ENCODE measurements at regions not wholly inside any gene's neighbourhood (a gene's known extent, or its start where the extent isn't known, plus 50 kb on each side); places are given as distances from the start of the nearest gene placed in this dataset.

GRCh38 chr15:53166684-53167201 is 376.6 kb upstream of the ONECUT1 start:
- Histone ChIP-seq H3K27me3 (ENCODE audit: control insufficient read depth in 5 of 5, insufficient read depth in 4 of 5, low read length in 5 of 5) (no peaks in the 10 kb centered on the region), H3K9ac (ENCODE audit: low read length in 5 of 5) (no peak overlapping the region), H3K36me3 (ENCODE audit: control insufficient read depth in 5 of 5, insufficient read depth in 5 of 5, low read length in 5 of 5) (no peaks in the 10 kb centered on the region), H3K27ac (ENCODE audit: low read depth, low read length) (no peak overlapping the region), H3K4me1 (ENCODE audit: control insufficient read depth in 5 of 5, insufficient read depth in 5 of 5, low read length in 5 of 5) (no peaks in the 10 kb centered on the region), H3K9me3 (ENCODE audit: control insufficient read depth in 5 of 5, low read length in 5 of 5) (no peaks in the 10 kb centered on the region), H3K4me3 (ENCODE audit: low read depth in 1 of 5, low read length in 5 of 5) (no peak overlapping the region)

- no peaks in the 10 kb centered on the region for H3K4me1 ChIP-seq (ENCODE audit: control insufficient read depth in 5 of 5, insufficient read depth in 5 of 5, low read length in 5 of 5)
- no peak overlapping the region for H3K27ac ChIP-seq (ENCODE audit: low read depth, low read length)
- H3K36me3 ChIP-seq (ENCODE audit: control insufficient read depth in 5 of 5, insufficient read depth in 5 of 5, low read length in 5 of 5), result no peaks in the 10 kb centered on the region
- no peaks in the 10 kb centered on the region for H3K27me3 ChIP-seq (ENCODE audit: control insufficient read depth in 5 of 5, insufficient read depth in 4 of 5, low read length in 5 of 5)
- H3K4me3 ChIP-seq (ENCODE audit: low read depth in 1 of 5, low read length in 5 of 5), result no peak overlapping the region
- H3K9me3 ChIP-seq (ENCODE audit: control insufficient read depth in 5 of 5, low read length in 5 of 5), result no peaks in the 10 kb centered on the region
- no peak overlapping the region for H3K9ac ChIP-seq (ENCODE audit: low read length in 5 of 5)
These were observed 376.0 kb upstream of the ONECUT1 start for GRCh38 chr15:53165988-53166683.

- Histone ChIP-seq H3K36me3 (ENCODE audit: control insufficient read depth in 5 of 5, insufficient read depth in 5 of 5, low read length in 5 of 5) (no peaks in the 10 kb centered on the region), H3K9me3 (ENCODE audit: control insufficient read depth in 5 of 5, low read length in 5 of 5) (no peaks in the 10 kb centered on the region), H3K9ac (ENCODE audit: low read length in 5 of 5) (no peak overlapping the region), H3K4me1 (ENCODE audit: control insufficient read depth in 5 of 5, insufficient read depth in 5 of 5, low read length in 5 of 5) (peaks cover 0 to 5% (median 0%) of the 10 kb centered on the region in 5 donors), H3K4me3 (ENCODE audit: low read depth in 1 of 5, low read length in 5 of 5) (no peak overlapping the region), H3K27ac (ENCODE audit: low read depth, low read length) (no peak overlapping the region), H3K27me3 (ENCODE audit: control insufficient read depth in 5 of 5, insufficient read depth in 4 of 5, low read length in 5 of 5) (no peaks in the 10 kb centered on the region)
These were observed 370.1 kb upstream of the ONECUT1 start for GRCh38 chr15:53160092-53160704.

GRCh38 chr15:53159458-53159857 is 369.3 kb upstream of the ONECUT1 start:
- no peak overlapping the region for H3K27ac ChIP-seq (ENCODE audit: low read depth, low read length)
- H3K27me3 ChIP-seq (ENCODE audit: control insufficient read depth in 5 of 5, insufficient read depth in 4 of 5, low read length in 5 of 5), result no peaks in the 10 kb centered on the region

GRCh38 chr15:53158995-53159394 is 368.9 kb upstream of the ONECUT1 start:
- Histone ChIP-seq H3K9me3 (ENCODE audit: control insufficient read depth in 5 of 5, low read length in 5 of 5) (no peaks in the 10 kb centered on the region), H3K27ac (ENCODE audit: low read depth, low read length) (no peak overlapping the region), H3K9ac (ENCODE audit: low read length in 5 of 5) (no peak overlapping the region), H3K36me3 (ENCODE audit: control insufficient read depth in 5 of 5, insufficient read depth in 5 of 5, low read length in 5 of 5) (no peaks in the 10 kb centered on the region), H3K27me3 (ENCODE audit: control insufficient read depth in 5 of 5, insufficient read depth in 4 of 5, low read length in 5 of 5) (no peaks in the 10 kb centered on the region), H3K4me1 (ENCODE audit: control insufficient read depth in 5 of 5, insufficient read depth in 5 of 5, low read length in 5 of 5) (peaks cover 0 to 5% (median 0%) of the 10 kb centered on the region in 5 donors), H3K4me3 (ENCODE audit: low read depth in 1 of 5, low read length in 5 of 5) (no peak overlapping the region)

More at GRCh38 chr15:53159458-53159857, 369.3 kb upstream of the ONECUT1 start:
- H3K4me3 ChIP-seq (ENCODE audit: low read depth in 1 of 5, low read length in 5 of 5), result no peak overlapping the region
- no peaks in the 10 kb centered on the region for H3K9me3 ChIP-seq (ENCODE audit: control insufficient read depth in 5 of 5, low read length in 5 of 5)
- H3K9ac ChIP-seq (ENCODE audit: low read length in 5 of 5), result no peak overlapping the region
- H3K4me1 ChIP-seq (ENCODE audit: control insufficient read depth in 5 of 5, insufficient read depth in 5 of 5, low read length in 5 of 5), result peaks cover 0 to 5% (median 0%) of the 10 kb centered on the region in 5 donors
- H3K36me3 ChIP-seq (ENCODE audit: control insufficient read depth in 5 of 5, insufficient read depth in 5 of 5, low read length in 5 of 5), result no peaks in the 10 kb centered on the region

- H3K4me1 ChIP-seq (ENCODE audit: control insufficient read depth in 5 of 5, insufficient read depth in 5 of 5, low read length in 5 of 5), result no peaks in the 10 kb centered on the region
- no peaks in the 10 kb centered on the region for H3K27me3 ChIP-seq (ENCODE audit: control insufficient read depth in 5 of 5, insufficient read depth in 4 of 5, low read length in 5 of 5)
- no peak overlapping the region for H3K27ac ChIP-seq (ENCODE audit: low read depth, low read length)
- no peak overlapping the region for H3K4me3 ChIP-seq (ENCODE audit: low read depth in 1 of 5, low read length in 5 of 5)
- H3K36me3 ChIP-seq (ENCODE audit: control insufficient read depth in 5 of 5, insufficient read depth in 5 of 5, low read length in 5 of 5), result no peaks in the 10 kb centered on the region
- no peak overlapping the region for H3K9ac ChIP-seq (ENCODE audit: low read length in 5 of 5)
- H3K9me3 ChIP-seq (ENCODE audit: control insufficient read depth in 5 of 5, low read length in 5 of 5), result no peaks in the 10 kb centered on the region
These were observed 343.2 kb upstream of the ONECUT1 start for GRCh38 chr15:53133255-53133850.

- Histone ChIP-seq H3K27ac (ENCODE audit: low read depth, low read length) (no peak overlapping the region), H3K27me3 (ENCODE audit: control insufficient read depth in 5 of 5, insufficient read depth in 4 of 5, low read length in 5 of 5) (no peaks in the 10 kb centered on the region), H3K9me3 (ENCODE audit: control insufficient read depth in 5 of 5, low read length in 5 of 5) (no peaks in the 10 kb centered on the region), H3K4me3 (ENCODE audit: low read depth in 1 of 5, low read length in 5 of 5) (no peak overlapping the region), H3K36me3 (ENCODE audit: control insufficient read depth in 5 of 5, insufficient read depth in 5 of 5, low read length in 5 of 5) (no peaks in the 10 kb centered on the region), H3K4me1 (ENCODE audit: control insufficient read depth in 5 of 5, insufficient read depth in 5 of 5, low read length in 5 of 5) (no peaks in the 10 kb centered on the region), H3K9ac (ENCODE audit: low read length in 5 of 5) (no peak overlapping the region)
These were observed 340.8 kb upstream of the ONECUT1 start for GRCh38 chr15:53130943-53131342.

- H3K4me1 ChIP-seq (ENCODE audit: control insufficient read depth in 5 of 5, insufficient read depth in 5 of 5, low read length in 5 of 5), result no peaks in the 10 kb centered on the region
- no peaks in the 10 kb centered on the region for H3K9me3 ChIP-seq (ENCODE audit: control insufficient read depth in 5 of 5, low read length in 5 of 5)
- no peaks in the 10 kb centered on the region for H3K36me3 ChIP-seq (ENCODE audit: control insufficient read depth in 5 of 5, insufficient read depth in 5 of 5, low read length in 5 of 5)
- no peaks in the 10 kb centered on the region for H3K27me3 ChIP-seq (ENCODE audit: control insufficient read depth in 5 of 5, insufficient read depth in 4 of 5, low read length in 5 of 5)
- H3K9ac ChIP-seq (ENCODE audit: low read length in 5 of 5), result no peak overlapping the region
- H3K4me3 ChIP-seq (ENCODE audit: low read depth in 1 of 5, low read length in 5 of 5), result no peak overlapping the region
- no peak overlapping the region for H3K27ac ChIP-seq (ENCODE audit: low read depth, low read length)
These were observed 339.2 kb upstream of the ONECUT1 start for GRCh38 chr15:53129121-53129904.

- H3K27me3 ChIP-seq (ENCODE audit: control insufficient read depth in 5 of 5, insufficient read depth in 4 of 5, low read length in 5 of 5), result no peaks in the 10 kb centered on the region
- H3K4me3 ChIP-seq (ENCODE audit: low read depth in 1 of 5, low read length in 5 of 5), result no peak overlapping the region
- no peaks in the 10 kb centered on the region for H3K36me3 ChIP-seq (ENCODE audit: control insufficient read depth in 5 of 5, insufficient read depth in 5 of 5, low read length in 5 of 5)
- no peaks in the 10 kb centered on the region for H3K4me1 ChIP-seq (ENCODE audit: control insufficient read depth in 5 of 5, insufficient read depth in 5 of 5, low read length in 5 of 5)
- no peaks in the 10 kb centered on the region for H3K9me3 ChIP-seq (ENCODE audit: control insufficient read depth in 5 of 5, low read length in 5 of 5)
- H3K9ac ChIP-seq (ENCODE audit: low read length in 5 of 5), result no peak overlapping the region
- H3K27ac ChIP-seq (ENCODE audit: low read depth, low read length), result no peak overlapping the region
These were observed 338.5 kb upstream of the ONECUT1 start for GRCh38 chr15:53128652-53129051.

All from subcutaneous abdominal adipose tissue (tissue), 5 donors.